ENCODE measurements at regions not wholly inside any gene's neighbourhood (a gene's known extent, or its start where the extent isn't known, plus 50 kb on each side); places are given as distances from the start of the nearest gene placed in this dataset.

DNA sequence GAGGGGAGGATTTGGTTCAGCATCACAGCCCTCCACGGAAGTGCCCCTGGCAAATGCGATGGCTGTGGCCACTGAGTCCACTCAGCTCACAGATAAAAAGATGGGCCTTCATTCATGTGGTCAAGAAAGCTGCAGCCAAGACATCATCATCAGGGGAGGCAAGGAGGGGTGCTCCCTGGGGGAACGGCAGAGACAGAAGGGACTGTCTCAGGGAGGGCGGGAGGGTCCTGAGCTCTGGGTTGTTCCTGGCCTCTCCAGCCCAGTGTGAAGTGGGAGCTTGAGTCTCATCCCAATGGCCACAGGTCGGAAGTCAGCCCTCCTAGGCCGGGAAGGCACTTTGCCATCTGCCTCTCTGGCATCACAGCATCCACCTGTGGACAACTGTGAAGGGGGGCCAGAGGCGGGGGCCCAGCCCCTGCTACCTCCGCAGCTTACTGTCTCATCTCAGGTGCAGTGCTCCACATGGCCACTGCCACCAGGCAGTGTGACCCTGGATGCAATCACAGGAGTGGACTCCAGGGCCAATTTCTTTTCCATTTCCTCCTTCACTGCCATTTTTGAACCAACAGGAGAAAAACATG lies 137.8 kb upstream of the SOX1 start:
- no peak overlapping the region for H3K27ac Mint-ChIP-seq
- TF ChIP-seq CTCF (IDR thresholded peaks at IDR 0.05; ENCODE audit: unreplicated experiment) = no peak
- no peaks in the 10 kb centered on the region for H3K36me3 Mint-ChIP-seq
- DNase-seq (ENCODE audit: low spot score in 2 of 2, unreplicated experiment in 2 of 2) = no peak
- no peak overlapping the region for H3K4me3 Mint-ChIP-seq
- H3K4me1 Mint-ChIP-seq = no peaks in the 10 kb centered on the region
- peaks cover 32% of the 10 kb centered on the region for H3K9me3 Mint-ChIP-seq
- peaks cover 55% of the 10 kb centered on the region for H3K27me3 Mint-ChIP-seq (ENCODE audit: low read depth)

- DNase-seq (ENCODE audit: low spot score in 2 of 2, unreplicated experiment in 2 of 2) = peak in 1 of 2 experiments; percentile 10
- Mint-ChIP-seq H3K36me3 (no peaks in the 10 kb centered on the region), H3K27me3 (ENCODE audit: low read depth) (peaks cover 31% of the 10 kb centered on the region), H3K4me1 (peaks cover 7% of the 10 kb centered on the region), H3K9me3 (peaks cover 24% of the 10 kb centered on the region), H3K4me3 (no peak overlapping the region), H3K27ac (no peak overlapping the region)
- no peak for TF ChIP-seq CTCF (IDR thresholded peaks at IDR 0.05; ENCODE audit: unreplicated experiment)
Measured at GRCh38 chr13:111936267-111936925, 130.6 kb upstream of the SOX1 start.

DNA sequence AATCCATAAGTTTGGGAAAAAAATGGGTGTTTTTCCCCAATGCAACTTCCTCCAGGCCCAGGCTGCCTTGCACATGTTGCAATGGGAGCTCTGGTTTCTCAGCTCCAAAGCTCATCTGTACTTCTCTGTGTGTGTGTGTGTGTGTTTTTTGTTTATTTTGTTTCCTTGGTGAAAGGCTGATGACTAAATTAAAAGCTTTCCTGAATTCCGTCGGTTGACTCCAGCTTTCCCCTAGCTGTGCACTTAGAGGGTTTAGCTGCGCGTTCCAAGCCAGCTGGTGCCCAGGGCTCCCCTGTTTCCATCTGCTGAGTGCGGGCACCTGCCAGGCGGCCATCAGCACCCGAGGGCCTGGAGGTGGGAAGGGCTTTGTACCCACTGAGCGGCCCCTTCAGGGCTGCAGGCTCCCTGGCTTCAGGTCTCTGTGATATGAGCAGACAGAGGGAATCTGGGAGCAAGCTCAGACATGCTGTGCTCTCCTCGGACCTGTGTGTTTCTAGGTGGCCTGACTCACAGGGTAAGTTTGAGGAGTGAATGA lies 129.1 kb upstream of the SOX1 start:
- H3K27ac Mint-ChIP-seq = no peak overlapping the region
- TF ChIP-seq CTCF (IDR thresholded peaks at IDR 0.05; ENCODE audit: unreplicated experiment) = no peak
- DNase-seq (ENCODE audit: low spot score in 2 of 2, unreplicated experiment in 2 of 2) = peak in 1 of 2 experiments; percentile 36

DNA sequence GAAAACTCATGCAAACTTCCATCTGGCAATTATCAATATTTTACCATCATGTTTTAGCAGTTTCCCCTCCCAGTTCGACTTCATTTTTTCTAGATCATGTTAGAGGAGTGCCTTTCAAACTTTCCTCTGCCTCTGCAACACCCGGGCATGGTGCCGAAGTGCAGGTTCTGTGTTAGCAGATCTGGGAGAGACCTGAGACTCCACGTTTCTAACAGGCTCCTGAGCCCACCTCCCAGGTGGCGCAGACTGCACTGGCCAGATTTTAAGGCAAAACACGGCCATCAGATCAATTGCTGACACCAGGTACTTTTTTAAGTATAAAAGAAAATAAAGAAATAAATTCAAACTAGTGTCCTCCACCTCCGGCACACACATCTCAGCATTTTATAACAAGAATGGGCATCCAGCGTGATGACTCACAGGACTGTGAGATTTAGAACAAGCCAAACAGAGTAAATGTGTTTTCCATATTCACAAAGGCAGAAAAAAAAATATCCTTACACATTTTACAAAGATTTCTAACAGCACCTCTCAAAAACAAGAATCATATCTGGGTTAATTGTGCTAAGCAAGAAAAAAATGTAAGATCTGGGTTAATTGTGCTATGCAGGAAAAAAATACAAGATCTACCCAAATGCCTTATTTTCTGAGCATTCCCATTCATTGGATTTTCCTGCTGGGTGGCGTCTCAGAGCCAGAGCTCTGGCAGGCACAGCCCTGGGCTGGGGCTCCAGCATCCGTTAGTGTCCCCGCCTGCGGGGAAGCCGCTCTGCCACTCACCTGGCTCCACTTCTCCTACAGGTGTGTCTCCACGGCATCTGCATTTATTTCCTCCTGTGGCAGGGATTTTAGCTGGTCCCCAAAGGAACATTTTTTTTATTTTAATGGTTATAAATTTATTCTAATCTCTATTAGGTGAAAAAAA lies 127.9 kb upstream of the SOX1 start:
- H3K27ac Mint-ChIP-seq = no peak overlapping the region
- H3K36me3 Mint-ChIP-seq = no peaks in the 10 kb centered on the region
- peak; percentile 6 to 21 for DNase-seq (ENCODE audit: low spot score in 2 of 2, unreplicated experiment in 2 of 2)
- peaks cover 29% of the 10 kb centered on the region for H3K27me3 Mint-ChIP-seq (ENCODE audit: low read depth)
- TF ChIP-seq CTCF (IDR thresholded peaks at IDR 0.05; ENCODE audit: unreplicated experiment) = no peak
- no peaks in the 10 kb centered on the region for H3K9me3 Mint-ChIP-seq
- H3K4me1 Mint-ChIP-seq = peaks cover 7% of the 10 kb centered on the region
- H3K4me3 Mint-ChIP-seq = no peak overlapping the region

More for the DNA sequence above, 129.1 kb upstream of the SOX1 start:
- Mint-ChIP-seq H3K9me3 (peaks cover 10% of the 10 kb centered on the region), H3K4me1 (peaks cover 7% of the 10 kb centered on the region), H3K36me3 (no peaks in the 10 kb centered on the region), H3K27me3 (ENCODE audit: low read depth) (peaks cover 32% of the 10 kb centered on the region), H3K4me3 (no peak overlapping the region)

- H3K4me1 Mint-ChIP-seq = peaks cover 7% of the 10 kb centered on the region
- H3K27ac Mint-ChIP-seq = no peak overlapping the region
- H3K27me3 Mint-ChIP-seq (ENCODE audit: low read depth) = peaks cover 24% of the 10 kb centered on the region
- no peak overlapping the region for H3K4me3 Mint-ChIP-seq
- no peaks in the 10 kb centered on the region for H3K36me3 Mint-ChIP-seq
- peak in 1 of 2 experiments; percentile 20 for DNase-seq (ENCODE audit: low spot score in 2 of 2, unreplicated experiment in 2 of 2)
- TF ChIP-seq CTCF (IDR thresholded peaks at IDR 0.05; ENCODE audit: unreplicated experiment) = no peak
- no peaks in the 10 kb centered on the region for H3K9me3 Mint-ChIP-seq
Measured at GRCh38 chr13:111939666-111940278, 127.2 kb upstream of the SOX1 start.
